DND-41 (cell line): ENCODE measurements at regions not wholly inside any gene's neighbourhood (a gene's known extent, or its start where the extent isn't known, plus 50 kb on each side); places are given as distances from the start of the nearest gene placed in this dataset.

Experiments used
- ATAC-seq: fragments of 200-7000 bp; cut with Tn5 transposase; 3 replicates; pipeline ENCODE4 v1.9.1; 2021; ENCODE audit warnings: low read depth; ENCODE audit not compliant: insufficient read depth
- DNase-seq: peaks from one replicate; pipeline ENCODE4 v3.0.0-alpha.2; 2020
- H2AFZ ChIP-seq: 2 replicates; pipeline ENCODE4 v1.6.0; 2012; ENCODE audit warnings: low read depth, low read length
- H3K27ac ChIP-seq: 2 replicates; pipeline ENCODE4 v1.5.1; 2012; ENCODE audit warnings: low read length, inconsistent platforms
- H3K27me3 ChIP-seq: fragments of 200-600 bp; sonication (generic); 2 replicates; pipeline ENCODE4 v1.6.0; 2012; ENCODE audit warnings: low read length, mild to moderate bottlenecking, inconsistent platforms; ENCODE audit not compliant: insufficient read depth, poor library complexity
- H3K36me3 ChIP-seq: 2 replicates; pipeline ENCODE4 v1.5.1; 2012; ENCODE audit warnings: low read length, inconsistent platforms; ENCODE audit not compliant: insufficient read depth
- H3K4me1 ChIP-seq: 2 replicates; pipeline ENCODE4 v1.5.1; 2012; ENCODE audit warnings: mild to moderate bottlenecking, low read length; ENCODE audit not compliant: insufficient read depth
- H3K4me2 ChIP-seq: 2 replicates; pipeline ENCODE4 v1.6.0; 2012; ENCODE audit warnings: mild to moderate bottlenecking, moderate library complexity, low read length, inconsistent platforms; ENCODE audit not compliant: insufficient read depth
- H3K4me3 ChIP-seq, 2 experiments: fragments of 200-600 bp in 1 of 2; shearing (Covaris generic) in 1 of 2; 2 replicates each; pipeline ENCODE4 v1.5.1; 2012 to 2016; ENCODE audit warnings: inconsistent platforms in 2 of 2, low read length in 2 of 2, mild to moderate bottlenecking in 2 of 2, low read depth in 1 of 2, moderate library complexity in 1 of 2
- H3K79me2 ChIP-seq: 2 replicates; pipeline ENCODE4 v1.6.0; 2012; ENCODE audit warnings: low read length, inconsistent platforms; ENCODE audit not compliant: insufficient read depth
- H3K9ac ChIP-seq: 2 replicates; pipeline ENCODE4 v1.6.0; 2012; ENCODE audit warnings: low read depth, mild to moderate bottlenecking, inconsistent platforms, low read length, moderate library complexity
- H3K9me3 ChIP-seq: 2 replicates; pipeline ENCODE4 v1.5.1; 2012; ENCODE audit warnings: low read length, moderate library complexity, mild to moderate bottlenecking, inconsistent platforms; ENCODE audit not compliant: insufficient read depth, severe bottlenecking
- H4K20me1 ChIP-seq: 2 replicates; pipeline ENCODE4 v1.6.0; 2012; ENCODE audit warnings: low read length; ENCODE audit not compliant: insufficient read depth
- CTCF ChIP-seq: IDR thresholded peaks from 2 replicates; pipeline ENCODE4 v1.5.1; 2012; ENCODE audit warnings: borderline replicate concordance, low read length, moderate library complexity, mild to moderate bottlenecking; ENCODE audit not compliant: poor library complexity, severe bottlenecking; ENCODE audit errors: extremely low read depth
- EZH2 ChIP-seq: IDR thresholded peaks from 3 replicates; pipeline ENCODE4 v1.6.1; 2012; ENCODE audit warnings: borderline replicate concordance, low read depth, mild to moderate bottlenecking, moderate library complexity, low read length, inconsistent platforms; ENCODE audit not compliant: severe bottlenecking

- no peak for DNase-seq
- H3K27ac ChIP-seq = no peak overlapping the region
- H2AFZ ChIP-seq = no peak overlapping the region
Measured at GRCh38 chr14:100664841-100665510, 61.7 kb upstream of the DLK1 start.

GRCh38 chr14:100665511-100666032, 61.1 kb upstream of the DLK1 start:
- Histone ChIP-seq H3K36me3 (no peaks in the 10 kb centered on the region), H3K4me2 (no peak overlapping the region), H3K9ac (no peak overlapping the region), H3K9me3 (no peaks in the 10 kb centered on the region), H3K79me2 (no peaks in the 10 kb centered on the region), H4K20me1 (no peaks in the 10 kb centered on the region), H3K27ac (no peak overlapping the region), H3K27me3 (peaks cover 7% of the 10 kb centered on the region), H3K4me1 (no peaks in the 10 kb centered on the region), H3K4me3 (no peak overlapping the region), H2AFZ (no peak overlapping the region)
- ATAC-seq = no peak
- no peak for DNase-seq
- TF ChIP-seq CTCF = no peak
- TF ChIP-seq EZH2 = no peak

More at GRCh38 chr14:100664841-100665510, 61.7 kb upstream of the DLK1 start:
- H3K4me3 ChIP-seq = no peak overlapping the region
- TF ChIP-seq EZH2 (no peak), CTCF (no peak)
- H3K4me2 ChIP-seq = no peak overlapping the region
- no peaks in the 10 kb centered on the region for H3K4me1 ChIP-seq
- no peaks in the 10 kb centered on the region for H3K9me3 ChIP-seq
- H3K36me3 ChIP-seq = no peaks in the 10 kb centered on the region
- no peak overlapping the region for H3K9ac ChIP-seq
- ATAC-seq = no peak
- no peaks in the 10 kb centered on the region for H4K20me1 ChIP-seq
- H3K27me3 ChIP-seq = peaks cover 5% of the 10 kb centered on the region
- H3K79me2 ChIP-seq = no peaks in the 10 kb centered on the region

DNA sequence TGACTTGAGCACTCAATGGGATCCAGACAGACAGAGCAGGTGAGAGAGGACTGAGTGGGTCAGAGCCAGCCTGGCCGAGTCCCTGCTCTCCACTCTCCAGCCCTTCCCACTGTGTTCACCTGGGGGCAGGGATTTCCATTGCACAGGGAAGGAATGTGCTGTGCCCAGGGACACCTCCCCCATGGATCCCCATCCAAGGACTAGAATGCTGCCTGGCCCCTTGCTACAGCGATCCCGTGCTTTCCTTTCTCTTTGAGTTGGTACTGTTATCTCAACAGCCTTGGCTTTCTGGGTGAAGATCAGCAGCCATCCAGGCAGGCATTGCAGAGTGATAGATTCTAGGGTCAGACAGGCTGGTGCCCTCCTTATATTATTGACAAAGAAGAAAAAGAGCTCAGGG, 60.3 kb upstream of the DLK1 start:
- Histone ChIP-seq H3K27ac (no peak overlapping the region), H4K20me1 (no peaks in the 10 kb centered on the region), H3K79me2 (no peaks in the 10 kb centered on the region), H3K36me3 (no peaks in the 10 kb centered on the region), H3K4me2 (no peak overlapping the region), H2AFZ (no peak overlapping the region), H3K9ac (no peak overlapping the region), H3K9me3 (no peaks in the 10 kb centered on the region), H3K4me1 (no peaks in the 10 kb centered on the region), H3K27me3 (peaks cover 10% of the 10 kb centered on the region), H3K4me3 (no peak overlapping the region)
- no peak for ATAC-seq
- no peak for DNase-seq
- no peak for TF ChIP-seq CTCF
- TF ChIP-seq EZH2 = no peak
